NCI-H1417 treated with DMSO at 0.1 percent for 48 hours (cell line): ENCODE measurements at regions not wholly inside any gene's neighbourhood (a gene's known extent, or its start where the extent isn't known, plus 50 kb on each side); places are given as distances from the start of the nearest gene placed in this dataset.

Source experiments
- DNase-seq: peaks from one replicate; lab custom pipeline; 2025; lab: John Stamatoyannopoulos, UW

- no peak for DNase-seq
Observed at GRCh38 chr1:207971331-207972219, 60.6 kb upstream of the CD34 start.

- no peak for DNase-seq
Observed at GRCh38 chr1:207970329-207971233, 59.7 kb upstream of the CD34 start.

DNA sequence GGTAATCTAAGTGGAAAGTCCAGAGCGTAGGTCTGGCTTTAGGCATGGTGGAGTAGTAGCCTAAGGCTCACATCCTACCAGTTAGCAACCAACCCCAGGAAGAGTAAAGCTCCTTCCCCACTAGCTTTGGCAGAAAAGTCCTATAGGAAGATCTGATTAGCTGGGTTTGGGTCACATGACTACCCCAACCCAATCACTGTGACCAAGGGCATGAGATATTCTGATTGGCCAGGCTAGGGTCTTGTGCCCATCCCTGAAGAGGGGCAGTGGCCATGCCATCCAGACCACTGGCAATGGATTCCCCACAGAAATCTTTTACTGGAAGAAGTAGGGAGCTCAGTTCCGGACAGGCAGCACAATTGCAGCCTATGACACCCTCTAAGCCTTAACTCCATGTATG, 58.6 kb upstream of the CD34 start:
- no peak for DNase-seq

DNA sequence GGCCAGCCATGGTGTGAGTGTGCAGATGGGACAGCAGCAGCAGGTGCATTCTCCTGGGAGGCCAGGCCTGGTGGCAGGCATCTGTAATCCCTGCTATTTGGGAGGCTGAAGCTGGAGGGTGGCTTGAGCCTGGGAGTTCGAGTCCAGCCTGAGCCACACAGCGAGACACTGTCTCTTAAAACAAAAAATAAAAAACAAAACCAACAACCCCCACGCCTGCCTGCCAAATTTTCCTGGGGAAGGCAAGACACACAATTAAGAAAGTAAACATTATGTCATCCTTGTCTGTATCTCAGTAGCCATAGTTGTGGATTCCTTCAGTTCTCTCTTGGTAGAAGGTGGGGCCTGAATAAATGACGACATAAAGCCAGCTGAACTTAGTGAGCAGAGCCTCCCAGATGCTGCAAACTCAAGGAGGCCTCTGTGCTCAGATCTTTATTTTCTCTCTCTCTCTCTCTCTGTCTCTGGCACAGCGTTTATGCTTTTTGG, 57.6 kb upstream of the CD34 start:
- no peak for DNase-seq

GRCh38 chr1:207967703-207968102, 56.8 kb upstream of the CD34 start:
- no peak for DNase-seq

GRCh38 chr1:207966521-207966920, 55.6 kb upstream of the CD34 start:
- DNase-seq: no peak

GRCh38 chr1:207965392-207966387, 54.8 kb upstream of the CD34 start:
- DNase-seq: no peak

- no peak for DNase-seq
Observed at GRCh38 chr1:207964195-207964966, 53.5 kb upstream of the CD34 start.

- DNase-seq: peak; percentile 29
Observed at GRCh38 chr1:207963427-207964194, 52.7 kb upstream of the CD34 start.

- DNase-seq: no peak
Observed at GRCh38 chr1:207962716-207963426, 51.9 kb upstream of the CD34 start.
